Testis (tissue), 2 donors: ENCODE measurements at regions not wholly inside any gene's neighbourhood (a gene's known extent, or its start where the extent isn't known, plus 50 kb on each side); places are given as distances from the start of the nearest gene placed in this dataset.

ENCODE experiments used
- CTCF ChIP-seq, 3 experiments: fragments of 450-650 bp in 2 of 3; fragments of 200-600 bp in 1 of 3; sonication (generic) in 1 of 3; IDR thresholded peaks; one replicate each; pipeline ENCODE4 v1.5.1; 2016 to 2019; ENCODE audit warnings: antibody characterized with exemption in 3 of 3, mild to moderate bottlenecking in 2 of 3, moderate library complexity in 1 of 3
- POLR2A ChIP-seq: fragments of 450-650 bp; IDR thresholded peaks from one replicate; pipeline ENCODE4 v1.6.1; 2017; ENCODE audit warnings: antibody characterized with exemption, mild to moderate bottlenecking, moderate library complexity

- no peak for TF ChIP-seq CTCF (IDR thresholded peaks at IDR 0.05)
- TF ChIP-seq POLR2A = no peak
Observed at GRCh38 chr11:8765294-8765693, 82.7 kb downstream of the RPL27A start.
